ENCODE measurements at regions not wholly inside any gene's neighbourhood (a gene's known extent, or its start where the extent isn't known, plus 50 kb on each side); places are given as distances from the start of the nearest gene placed in this dataset.

DNA sequence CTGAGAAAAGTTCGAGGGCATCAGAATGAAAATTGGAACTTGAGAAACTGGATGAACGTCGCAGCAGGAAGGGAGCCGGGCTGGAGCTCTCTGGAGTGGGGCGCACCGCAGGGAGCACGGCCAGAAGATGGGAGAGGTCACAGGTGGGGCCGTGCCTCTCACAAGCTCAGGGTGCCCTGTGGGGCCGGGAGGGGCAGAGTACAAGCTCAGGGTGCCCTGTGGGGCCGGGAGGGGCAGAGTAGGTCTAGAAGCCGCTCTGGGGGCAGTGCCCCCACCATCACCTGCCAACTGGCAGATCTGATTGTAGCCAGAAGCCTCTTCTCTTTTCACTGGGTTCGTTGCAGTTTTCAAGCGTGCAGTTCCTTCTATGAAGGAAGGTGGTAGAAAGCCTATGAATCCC, 61.1 kb upstream of the SNX9 start:
- DNase-seq (ENCODE audit: low read depth), result no peak
- TF ChIP-seq, protein P1, sequence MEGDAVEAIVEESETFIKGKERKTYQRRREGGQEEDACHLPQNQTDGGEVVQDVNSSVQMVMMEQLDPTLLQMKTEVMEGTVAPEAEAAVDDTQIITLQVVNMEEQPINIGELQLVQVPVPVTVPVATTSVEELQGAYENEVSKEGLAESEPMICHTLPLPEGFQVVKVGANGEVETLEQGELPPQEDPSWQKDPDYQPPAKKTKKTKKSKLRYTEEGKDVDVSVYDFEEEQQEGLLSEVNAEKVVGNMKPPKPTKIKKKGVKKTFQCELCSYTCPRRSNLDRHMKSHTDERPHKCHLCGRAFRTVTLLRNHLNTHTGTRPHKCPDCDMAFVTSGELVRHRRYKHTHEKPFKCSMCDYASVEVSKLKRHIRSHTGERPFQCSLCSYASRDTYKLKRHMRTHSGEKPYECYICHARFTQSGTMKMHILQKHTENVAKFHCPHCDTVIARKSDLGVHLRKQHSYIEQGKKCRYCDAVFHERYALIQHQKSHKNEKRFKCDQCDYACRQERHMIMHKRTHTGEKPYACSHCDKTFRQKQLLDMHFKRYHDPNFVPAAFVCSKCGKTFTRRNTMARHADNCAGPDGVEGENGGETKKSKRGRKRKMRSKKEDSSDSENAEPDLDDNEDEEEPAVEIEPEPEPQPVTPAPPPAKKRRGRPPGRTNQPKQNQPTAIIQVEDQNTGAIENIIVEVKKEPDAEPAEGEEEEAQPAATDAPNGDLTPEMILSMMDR (conservative IDR thresholded peaks at IDR 0.05; ENCODE audit: control insufficient read depth, insufficient read depth, low read depth, low read length), result no peak
- no peak overlapping the region for H3K4me3 ChIP-seq (ENCODE audit: control insufficient read depth, low read depth, low read length)

DNA sequence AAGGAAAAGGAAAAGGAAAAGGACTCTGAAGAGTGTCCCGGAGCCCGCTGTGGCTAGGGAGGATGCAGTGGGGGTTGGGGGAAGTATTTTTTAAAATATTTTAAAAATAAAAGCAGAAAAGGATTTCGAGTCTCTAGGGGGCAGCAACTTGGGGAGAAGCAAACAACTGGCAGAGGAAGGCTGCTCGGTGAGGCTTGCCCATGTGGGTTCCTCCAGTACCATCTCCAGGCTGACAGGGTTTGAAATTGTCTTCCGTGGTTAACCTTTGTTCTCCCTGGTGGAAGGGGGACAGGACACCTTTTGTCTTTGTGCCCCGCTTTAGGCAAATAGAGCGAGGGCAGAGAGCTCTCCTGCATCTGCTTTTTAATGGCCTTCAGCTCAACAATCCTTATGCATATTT, 60.4 kb upstream of the SNX9 start:
- TF ChIP-seq, protein P1 (conservative IDR thresholded peaks at IDR 0.05; ENCODE audit: control insufficient read depth, insufficient read depth, low read depth, low read length), result peak; percentile 22
- DNase-seq (ENCODE audit: low read depth), result peak; percentile 47
- H3K4me3 ChIP-seq (ENCODE audit: control insufficient read depth, low read depth, low read length), result no peak overlapping the region

DNA sequence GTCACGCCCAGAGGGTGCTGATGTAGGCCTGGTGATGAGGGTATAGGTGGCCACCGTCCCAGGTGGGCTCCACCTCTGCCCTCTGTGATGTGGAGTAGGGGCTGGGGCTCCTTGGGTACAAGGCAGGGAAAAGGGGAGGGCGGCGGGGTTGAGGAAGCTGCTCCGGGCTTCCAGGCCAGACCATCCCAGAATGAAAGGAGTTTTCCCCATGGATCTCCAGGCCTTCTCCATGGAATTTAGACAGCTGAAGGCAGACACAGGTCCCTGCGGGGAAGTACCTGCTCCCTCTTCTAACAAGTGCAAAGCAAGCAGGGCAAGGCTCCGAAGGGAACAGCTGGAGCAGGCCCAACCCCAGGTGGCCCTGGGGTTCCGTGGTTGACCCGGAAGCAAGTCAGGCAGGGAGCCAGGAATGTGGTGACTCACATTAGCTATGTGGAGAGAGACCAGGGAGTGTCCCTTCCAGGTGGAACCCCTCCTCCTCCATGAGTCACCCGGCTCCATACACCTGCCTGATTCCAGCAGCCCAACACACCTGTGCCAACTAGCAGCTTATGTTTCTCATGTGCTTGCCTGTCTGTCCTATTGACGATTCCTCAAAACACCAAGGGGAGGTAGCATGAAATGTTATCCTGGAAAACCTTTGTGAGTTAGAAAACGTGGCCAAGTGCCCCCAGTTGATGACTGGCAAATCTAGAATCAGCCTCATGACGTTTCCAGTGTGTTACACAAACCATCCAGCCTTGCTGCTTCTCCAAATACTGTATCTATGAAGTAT, 59.7 kb upstream of the SNX9 start:
- no peak overlapping the region for H3K4me3 ChIP-seq (ENCODE audit: control insufficient read depth, low read depth, low read length)
- TF ChIP-seq, protein P1 (conservative IDR thresholded peaks at IDR 0.05; ENCODE audit: control insufficient read depth, insufficient read depth, low read depth, low read length), result no peak
- peak; percentile 66 for DNase-seq (ENCODE audit: low read depth)

DNA sequence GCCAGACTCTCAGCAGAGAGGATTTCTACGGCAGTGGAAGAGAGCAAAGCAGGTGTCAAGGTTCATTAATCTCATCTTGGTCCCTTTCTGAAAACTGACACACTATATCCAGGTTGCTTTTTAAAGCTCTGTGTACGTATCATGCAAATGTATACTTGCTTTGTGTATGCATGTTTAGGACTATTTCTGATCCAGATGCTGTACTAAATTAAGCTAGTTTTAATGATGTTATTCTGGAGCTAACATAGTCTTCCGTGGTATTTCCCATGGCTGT, 59.2 kb upstream of the SNX9 start:
- no peak overlapping the region for H3K4me3 ChIP-seq (ENCODE audit: control insufficient read depth, low read depth, low read length)
- TF ChIP-seq, protein P1 (conservative IDR thresholded peaks at IDR 0.05; ENCODE audit: control insufficient read depth, insufficient read depth, low read depth, low read length), result no peak
- no peak for DNase-seq (ENCODE audit: low read depth)

DNA sequence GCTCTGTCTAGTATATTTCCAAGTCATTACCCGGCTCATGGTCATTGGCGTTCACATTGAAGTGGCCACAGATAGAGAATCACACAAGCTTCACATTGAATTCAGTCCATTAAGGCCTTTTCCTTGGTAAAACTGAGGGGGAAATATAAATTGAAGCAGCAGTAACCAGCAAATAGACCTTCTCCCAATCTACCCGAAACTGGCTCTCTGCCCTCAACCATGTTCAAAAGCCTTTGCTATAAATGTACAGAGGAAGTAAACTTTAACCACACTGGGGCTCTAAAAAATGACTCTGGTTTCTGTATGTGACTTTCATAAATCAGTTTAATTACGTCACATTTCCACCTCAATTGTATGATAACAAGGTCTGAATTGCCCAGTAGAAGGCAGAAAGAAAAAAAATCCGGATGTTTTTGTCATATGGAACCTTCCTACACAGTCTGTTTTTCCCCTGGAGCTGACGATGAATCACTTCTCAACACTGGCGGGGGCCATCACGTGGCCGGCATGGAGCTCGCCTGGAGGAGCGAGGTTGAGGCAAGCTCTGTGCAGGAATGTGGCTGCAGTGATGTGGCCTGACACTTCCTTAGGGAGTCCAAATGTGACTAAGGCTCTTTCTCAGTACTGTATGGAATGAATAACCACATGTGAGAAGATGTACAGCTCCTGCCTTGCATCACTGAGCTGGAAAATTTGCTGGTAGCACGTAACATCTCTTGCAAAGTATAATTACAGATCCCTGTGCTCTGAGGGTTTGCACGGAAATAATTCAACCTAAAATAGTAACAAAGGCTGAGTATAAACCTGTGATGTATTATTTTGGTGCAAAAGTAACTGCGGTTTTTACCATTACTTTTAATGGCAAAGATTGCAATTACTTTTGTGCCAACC, 58.6 kb upstream of the SNX9 start:
- no peak overlapping the region for H3K4me3 ChIP-seq (ENCODE audit: control insufficient read depth, low read depth, low read length)
- TF ChIP-seq, protein P1 (conservative IDR thresholded peaks at IDR 0.05; ENCODE audit: control insufficient read depth, insufficient read depth, low read depth, low read length), result no peak
- peak; percentile 100 for DNase-seq (ENCODE audit: low read depth)

DNA sequence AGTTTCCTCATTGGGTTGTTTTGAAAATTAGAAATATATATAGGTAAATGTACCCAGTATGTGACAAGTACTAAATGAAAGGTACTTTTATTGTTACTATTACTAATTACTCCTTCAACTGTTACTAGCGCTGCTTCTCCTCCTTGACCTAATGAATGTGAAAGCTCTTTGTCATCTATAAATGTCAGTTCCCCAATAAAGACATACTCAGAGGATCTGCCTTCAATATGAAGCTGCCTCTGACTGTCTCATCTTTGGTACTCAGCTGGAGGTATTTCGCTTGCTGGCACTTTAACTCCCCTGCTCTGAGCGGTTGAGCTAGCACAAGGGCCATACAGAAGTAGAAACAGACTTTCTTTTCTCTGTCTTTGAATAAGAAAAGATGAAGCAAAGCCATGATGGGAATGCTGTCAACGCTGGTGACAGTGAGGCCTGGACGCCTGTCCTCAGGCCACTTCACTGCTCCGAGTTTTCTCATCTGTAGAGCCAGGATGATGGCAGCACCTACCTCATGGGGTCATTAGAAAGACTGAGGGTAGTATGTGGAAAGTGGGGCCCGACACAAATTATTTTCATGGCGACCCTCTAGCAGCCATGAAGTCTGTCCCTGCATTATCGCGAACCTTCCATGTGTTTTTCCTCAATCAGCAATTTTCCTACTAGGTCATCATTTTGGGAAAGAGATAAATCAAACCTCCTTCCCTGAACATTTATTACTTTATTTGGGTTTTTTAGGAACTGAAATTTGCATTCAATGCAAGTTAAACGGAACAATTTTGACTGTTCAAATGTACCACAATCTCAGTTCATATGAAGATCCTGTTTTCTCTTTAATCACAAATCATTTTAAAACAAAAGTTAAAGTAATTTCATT, 55.9 kb upstream of the SNX9 start:
- DNase-seq (ENCODE audit: low read depth), result no peak
- TF ChIP-seq, protein P1 (conservative IDR thresholded peaks at IDR 0.05; ENCODE audit: control insufficient read depth, insufficient read depth, low read depth, low read length), result no peak
- no peak overlapping the region for H3K4me3 ChIP-seq (ENCODE audit: control insufficient read depth, low read depth, low read length)

Data from fibroblast of mammary gland (primary cell).